ENCODE measurements at regions not wholly inside any gene's neighbourhood (a gene's known extent, or its start where the extent isn't known, plus 50 kb on each side); places are given as distances from the start of the nearest gene placed in this dataset.

DNA sequence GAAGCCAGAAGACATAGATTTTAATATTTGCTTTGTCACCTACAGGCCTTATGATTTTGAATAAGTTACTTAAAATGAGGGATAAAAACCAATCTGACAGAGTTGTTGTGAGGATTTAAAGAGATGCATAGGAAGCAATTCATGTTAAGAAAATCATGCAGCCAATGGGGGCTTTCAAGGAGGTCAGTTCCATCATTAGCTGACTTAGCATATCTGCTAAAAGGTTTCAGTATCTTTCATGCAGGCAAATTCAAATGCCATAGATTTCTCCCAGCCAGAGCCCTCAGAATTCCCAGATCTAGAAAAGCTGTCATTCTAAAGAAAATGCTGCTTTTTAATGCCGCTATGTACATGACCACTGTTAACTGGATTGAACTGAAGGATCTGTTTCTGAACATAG, 176.1 kb downstream of the GOLIM4 start:
- Histone ChIP-seq H3K36me3 (no peaks in the 10 kb centered on the region), H3K9me3 (no peaks in the 10 kb centered on the region), H3K27ac (no peak overlapping the region), H3K4me1 (no peaks in the 10 kb centered on the region), H3K27me3 (no peaks in the 10 kb centered on the region), H3K4me3 (no peak overlapping the region)
- TF ChIP-seq CTCF (IDR thresholded peaks at IDR 0.05) = no peak
- TF ChIP-seq POLR2A (IDR thresholded peaks at IDR 0.05) = no peak
- no peak for DNase-seq

- Histone ChIP-seq H3K27me3 (no peaks in the 10 kb centered on the region), H3K9me3 (no peaks in the 10 kb centered on the region), H3K36me3 (no peaks in the 10 kb centered on the region), H3K27ac (no peak overlapping the region), H3K4me1 (no peaks in the 10 kb centered on the region), H3K4me3 (no peak overlapping the region)
- no peak for DNase-seq
- no peak for TF ChIP-seq CTCF (IDR thresholded peaks at IDR 0.05)
Observed at GRCh38 chr3:167918686-167919085, 177.0 kb downstream of the GOLIM4 start.

GRCh38 chr3:167918008-167918596, 177.6 kb downstream of the GOLIM4 start:
- Histone ChIP-seq H3K4me3 (no peak overlapping the region), H3K4me1 (no peaks in the 10 kb centered on the region), H3K36me3 (no peaks in the 10 kb centered on the region), H3K27ac (no peak overlapping the region), H3K9me3 (no peaks in the 10 kb centered on the region), H3K27me3 (no peaks in the 10 kb centered on the region)
- no peak for DNase-seq
- TF ChIP-seq POLR2A (IDR thresholded peaks at IDR 0.05) (no peak), CTCF (IDR thresholded peaks at IDR 0.05) (no peak)

- Histone ChIP-seq H3K4me1 (no peaks in the 10 kb centered on the region), H3K27ac (no peak overlapping the region)
- TF ChIP-seq CTCF (IDR thresholded peaks at IDR 0.05) (no peak), POLR2A (IDR thresholded peaks at IDR 0.05) (no peak)
Observed at GRCh38 chr3:167913219-167913835, 177.8 kb downstream of the SERPINI1 start.

DNA sequence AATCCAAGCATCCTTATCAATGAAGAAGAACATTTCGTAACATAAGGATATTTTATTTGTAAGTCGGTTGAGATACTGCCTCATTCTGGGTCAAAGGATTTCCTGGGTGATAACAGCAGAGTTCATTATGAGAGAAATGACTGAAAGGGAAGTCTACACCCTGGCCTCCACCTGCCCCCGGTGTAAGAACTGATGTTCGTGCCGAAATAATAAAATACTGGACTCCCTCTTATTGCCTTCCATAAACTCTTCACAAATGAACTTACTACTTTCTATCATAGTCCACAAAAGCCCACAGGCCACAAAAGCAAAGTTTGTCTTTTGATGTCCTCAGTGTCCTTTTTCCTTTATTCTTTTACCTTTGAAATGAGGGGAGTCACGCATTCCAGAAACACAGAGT, 174.4 kb downstream of the SERPINI1 start:
- TF ChIP-seq POLR2A (IDR thresholded peaks at IDR 0.05) = no peak
- no peak for TF ChIP-seq CTCF (IDR thresholded peaks at IDR 0.05)
- no peaks in the 10 kb centered on the region for H3K9me3 ChIP-seq
- no peak overlapping the region for H3K4me3 ChIP-seq
- no peaks in the 10 kb centered on the region for H3K27me3 ChIP-seq
- no peaks in the 10 kb centered on the region for H3K4me1 ChIP-seq
- no peak for DNase-seq
- H3K27ac ChIP-seq = no peak overlapping the region
- no peaks in the 10 kb centered on the region for H3K36me3 ChIP-seq

More at GRCh38 chr3:167913219-167913835, 177.8 kb downstream of the SERPINI1 start:
- no peak overlapping the region for H3K4me3 ChIP-seq
- H3K9me3 ChIP-seq = no peaks in the 10 kb centered on the region
- no peaks in the 10 kb centered on the region for H3K27me3 ChIP-seq
- H3K36me3 ChIP-seq = no peaks in the 10 kb centered on the region
- DNase-seq = no peak

All from Peyer's patch (tissue), 4 donors.